T-helper 2 cell treated with Interferon-gamma antibody and Interleukin-4, amounts not matched to agents 5 μg/mL and 100 μg/mL, for 36 hours (primary cell): ENCODE measurements at regions not wholly inside any gene's neighbourhood (a gene's known extent, or its start where the extent isn't known, plus 50 kb on each side); places are given as distances from the start of the nearest gene placed in this dataset.
A peak's percentile ranks its signal among the peaks of the same experiment; 100 is the strongest.
"Not testable (repeated sequence)": the region's sequence is repeated elsewhere in the genome, so short reads cannot be mapped to it uniquely, and the experiment has no call there.

Experiments used
- DNase-seq: peaks from one replicate; pipeline ENCODE4 v3.0.0; 2021; ENCODE audit warnings: low spot score
- H3K27ac Mint-ChIP-seq: one replicate; pipeline ENCODE4 v1.8.0; 2021; ENCODE audit warnings: mild to moderate bottlenecking, mixed read lengths
- H3K27me3 Mint-ChIP-seq: one replicate; pipeline ENCODE4 v1.8.0; 2021; ENCODE audit warnings: low read depth, mixed read lengths
- H3K36me3 Mint-ChIP-seq: one replicate; pipeline ENCODE4 v1.8.0; 2021; ENCODE audit warnings: low read depth, mixed read lengths
- H3K4me1 Mint-ChIP-seq: one replicate; pipeline ENCODE4 v1.8.0; 2021; ENCODE audit warnings: low read depth, mixed read lengths
- H3K4me3 Mint-ChIP-seq: one replicate; pipeline ENCODE4 v1.8.0; 2022; ENCODE audit warnings: mild to moderate bottlenecking, moderate library complexity, mixed read lengths
- H3K9me3 Mint-ChIP-seq: one replicate; pipeline ENCODE4 v1.8.0; 2021; ENCODE audit warnings: mixed read lengths

DNA sequence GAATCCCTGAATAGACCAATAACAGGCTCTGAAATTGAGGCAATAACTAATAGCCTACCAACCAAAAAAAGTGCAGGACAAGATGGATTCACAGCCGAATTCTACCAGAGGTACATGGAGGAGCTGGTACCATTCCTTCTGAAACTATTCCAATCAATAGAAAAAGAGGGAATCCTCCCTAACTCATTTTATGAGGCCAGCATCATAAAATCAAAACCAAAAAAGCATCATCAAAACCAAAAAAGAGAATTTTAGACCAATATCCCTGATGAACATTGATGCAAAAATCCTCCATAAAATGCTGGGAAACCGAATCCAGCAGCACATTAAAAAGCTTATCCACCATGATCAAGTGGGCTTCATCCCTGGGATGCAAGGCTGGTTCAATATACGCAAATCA, 246.2 kb upstream of the THUMPD2 start:
- H3K9me3 Mint-ChIP-seq: peaks cover 44% of the 10 kb centered on the region

DNA sequence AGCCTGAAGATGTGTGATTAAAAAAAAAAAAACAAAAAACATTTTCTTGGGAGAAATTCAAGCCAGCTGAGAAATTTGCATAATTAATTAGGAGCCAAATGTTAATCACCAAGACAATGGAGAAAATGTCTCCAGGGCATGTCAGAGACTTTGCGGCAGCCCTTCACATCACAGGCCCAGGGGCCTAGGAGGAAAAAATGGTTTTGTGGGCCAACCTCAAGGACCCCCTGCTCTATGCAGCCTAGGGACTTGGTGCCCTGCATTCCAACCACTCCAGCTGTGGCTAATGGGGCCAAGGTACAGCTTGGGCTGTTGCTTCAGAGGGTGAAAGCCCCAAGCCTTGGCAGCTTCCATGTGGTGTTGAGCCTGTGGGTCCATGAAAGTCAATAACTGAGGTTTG, 241.9 kb upstream of the THUMPD2 start:
- peaks cover 66% of the 10 kb centered on the region for H3K9me3 Mint-ChIP-seq
- no peak overlapping the region for H3K4me3 Mint-ChIP-seq
- peaks cover 43% of the 10 kb centered on the region for H3K36me3 Mint-ChIP-seq
- H3K27me3 Mint-ChIP-seq: no peaks in the 10 kb centered on the region
- peaks cover 2% of the 10 kb centered on the region for H3K4me1 Mint-ChIP-seq
- DNase-seq: no peak
- H3K27ac Mint-ChIP-seq: no peak overlapping the region

More for the DNA sequence above, 246.2 kb upstream of the THUMPD2 start:
- not testable (repeated sequence) for H3K27me3 Mint-ChIP-seq, DNase-seq, H3K4me3 Mint-ChIP-seq, H3K27ac Mint-ChIP-seq
- Mint-ChIP-seq H3K36me3 (peaks cover 34% of the 10 kb centered on the region), H3K4me1 (peaks cover 17% of the 10 kb centered on the region)

DNA sequence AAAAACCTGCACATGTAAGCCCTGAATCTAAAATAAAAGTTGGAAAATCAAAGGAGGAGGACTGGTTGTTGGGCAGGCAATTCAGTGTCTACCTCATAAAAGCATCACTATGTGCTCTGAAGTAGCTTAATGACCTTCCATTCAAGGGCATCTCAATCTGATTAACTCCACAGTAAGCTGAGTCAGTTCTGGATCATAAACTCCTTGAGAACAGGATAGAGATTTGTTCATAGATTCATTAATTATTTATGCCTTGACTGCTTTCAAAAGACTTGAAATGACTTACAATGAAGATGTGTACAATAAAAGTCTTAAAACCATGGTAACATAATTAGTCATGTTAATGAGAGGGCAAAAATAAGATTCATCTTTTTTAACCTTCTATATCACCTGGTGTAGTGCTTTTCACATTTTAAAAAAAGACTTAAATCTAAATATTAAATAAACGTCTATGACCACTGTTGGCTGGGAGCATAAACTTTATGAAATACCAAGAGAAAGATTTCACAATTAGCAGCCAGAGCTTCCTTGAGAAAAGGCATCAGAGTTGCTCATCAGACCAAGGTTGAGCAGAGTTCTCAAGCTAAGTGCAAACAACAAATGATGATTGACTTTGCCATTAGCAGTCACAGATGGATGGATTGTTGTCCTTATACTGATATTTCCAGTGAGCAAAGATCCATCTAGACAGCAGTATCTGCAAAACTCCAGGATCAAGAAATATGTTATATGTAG, 237.3 kb upstream of the THUMPD2 start:
- Mint-ChIP-seq H3K4me1 (no peaks in the 10 kb centered on the region), H3K27ac (no peak overlapping the region), H3K27me3 (no peaks in the 10 kb centered on the region), H3K4me3 (no peak overlapping the region), H3K36me3 (peaks cover 27% of the 10 kb centered on the region), H3K9me3 (peaks cover 45% of the 10 kb centered on the region)
- no peak for DNase-seq

DNA sequence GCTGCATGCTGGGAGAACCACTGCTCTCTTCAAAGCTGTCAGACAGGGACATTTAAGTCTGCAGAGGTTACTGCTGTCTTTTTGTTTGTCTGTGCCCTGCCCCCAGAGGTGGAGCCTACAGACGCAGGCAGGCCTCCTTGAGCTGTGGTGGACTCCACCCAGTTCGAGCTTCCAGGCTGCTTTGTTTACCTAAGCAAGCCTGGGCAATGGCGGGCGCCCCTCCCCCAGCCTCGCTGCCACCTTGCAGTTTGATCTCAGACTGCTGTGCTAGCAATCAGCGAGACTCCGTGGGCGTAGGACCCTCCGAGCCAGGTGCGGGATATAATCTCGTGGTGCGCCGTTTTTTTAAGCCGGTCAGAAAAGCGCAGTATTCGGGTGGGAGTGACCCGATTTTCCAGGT, 234.9 kb upstream of the THUMPD2 start:
- not testable (repeated sequence) for H3K4me3 Mint-ChIP-seq, DNase-seq, H3K27me3 Mint-ChIP-seq, H3K27ac Mint-ChIP-seq, H3K4me1 Mint-ChIP-seq
- H3K36me3 Mint-ChIP-seq: peaks cover 19% of the 10 kb centered on the region
- peaks cover 30% of the 10 kb centered on the region for H3K9me3 Mint-ChIP-seq

GRCh38 chr2:40004336-40004735, 225.3 kb upstream of the THUMPD2 start:
- Mint-ChIP-seq H3K9me3 (peaks cover 17% of the 10 kb centered on the region), H3K36me3 (peaks cover 14% of the 10 kb centered on the region), H3K27me3 (no peaks in the 10 kb centered on the region), H3K27ac (no peak overlapping the region), H3K4me1 (peaks cover 13% of the 10 kb centered on the region), H3K4me3 (no peak overlapping the region)
- DNase-seq: no peak

GRCh38 chr2:40002339-40002738, 223.3 kb upstream of the THUMPD2 start:
- DNase-seq: no peak
- H3K4me1 Mint-ChIP-seq: peaks cover 13% of the 10 kb centered on the region
- peaks cover 11% of the 10 kb centered on the region for H3K36me3 Mint-ChIP-seq
- H3K27me3 Mint-ChIP-seq: no peaks in the 10 kb centered on the region
- H3K9me3 Mint-ChIP-seq: peaks cover 14% of the 10 kb centered on the region
- H3K27ac Mint-ChIP-seq: no peak overlapping the region
- no peak overlapping the region for H3K4me3 Mint-ChIP-seq

DNA sequence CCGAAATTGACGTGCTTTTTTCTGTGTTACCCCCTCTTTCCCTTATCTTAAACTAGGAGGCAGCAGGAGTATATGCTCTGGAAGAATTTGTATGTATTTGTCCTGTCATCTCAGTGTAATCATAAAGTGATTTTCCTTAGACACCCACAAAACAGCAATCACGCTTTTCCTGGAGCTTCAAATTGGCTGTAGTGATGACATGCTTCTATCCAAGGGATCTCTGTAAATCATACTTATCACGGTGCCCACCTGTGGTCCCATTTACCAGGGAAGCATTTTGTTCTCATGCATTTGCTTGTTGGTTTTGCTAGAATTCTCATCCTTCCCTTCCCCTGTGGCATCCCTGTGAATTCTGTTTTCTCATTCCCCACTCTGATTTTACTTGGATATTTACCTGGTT, 220.8 kb upstream of the THUMPD2 start:
- H3K27ac Mint-ChIP-seq: no peak overlapping the region
- no peak overlapping the region for H3K4me3 Mint-ChIP-seq
- no peaks in the 10 kb centered on the region for H3K27me3 Mint-ChIP-seq
- H3K36me3 Mint-ChIP-seq: peaks cover 8% of the 10 kb centered on the region
- peaks cover 33% of the 10 kb centered on the region for H3K4me1 Mint-ChIP-seq
- peaks cover 14% of the 10 kb centered on the region for H3K9me3 Mint-ChIP-seq
- no peak for DNase-seq

GRCh38 chr2:39998617-39999016, 219.6 kb upstream of the THUMPD2 start:
- no peak for DNase-seq
- H3K27ac Mint-ChIP-seq: no peak overlapping the region
- no peaks in the 10 kb centered on the region for H3K27me3 Mint-ChIP-seq
- peaks cover 9% of the 10 kb centered on the region for H3K36me3 Mint-ChIP-seq
- H3K4me3 Mint-ChIP-seq: no peak overlapping the region
- H3K9me3 Mint-ChIP-seq: peaks cover 11% of the 10 kb centered on the region
- peaks cover 30% of the 10 kb centered on the region for H3K4me1 Mint-ChIP-seq

DNA sequence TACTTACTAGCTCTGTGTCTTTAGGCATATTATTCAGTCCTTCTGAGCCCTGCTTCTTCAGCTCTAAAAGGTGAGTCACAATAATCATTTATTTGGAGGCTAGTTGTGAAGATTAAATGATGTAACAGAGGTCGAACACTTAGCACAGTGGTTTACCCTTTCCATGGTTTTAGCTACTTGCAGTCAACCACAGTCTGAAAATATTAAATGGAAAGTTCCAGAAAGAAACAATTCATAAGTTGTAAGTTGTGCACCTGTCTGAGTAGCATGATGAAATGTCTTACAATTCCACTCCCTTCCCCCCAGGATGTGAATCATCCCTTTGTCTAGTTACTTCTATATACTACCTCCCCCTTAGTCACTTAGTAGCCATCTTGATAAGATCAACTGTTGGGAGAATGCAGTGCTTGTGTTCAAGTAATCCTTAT, 217.6 kb upstream of the THUMPD2 start:
- Mint-ChIP-seq H3K9me3 (peaks cover 3% of the 10 kb centered on the region), H3K27me3 (no peaks in the 10 kb centered on the region), H3K4me3 (peak overlapping the region; percentile 70), H3K27ac (peak overlapping the region; percentile 84), H3K36me3 (peaks cover 18% of the 10 kb centered on the region), H3K4me1 (peaks cover 34% of the 10 kb centered on the region)
- DNase-seq: peak; percentile 41

- H3K27me3 Mint-ChIP-seq: no peaks in the 10 kb centered on the region
- peak overlapping the region; percentile 70 for H3K4me3 Mint-ChIP-seq
- H3K9me3 Mint-ChIP-seq: peaks cover 3% of the 10 kb centered on the region
- peaks cover 17% of the 10 kb centered on the region for H3K36me3 Mint-ChIP-seq
- DNase-seq: no peak
- H3K27ac Mint-ChIP-seq: peak overlapping the region; percentile 84
- peaks cover 34% of the 10 kb centered on the region for H3K4me1 Mint-ChIP-seq
These were observed 216.1 kb upstream of the THUMPD2 start for GRCh38 chr2:39995005-39995737.

GRCh38 chr2:39994151-39994550, 215.1 kb upstream of the THUMPD2 start:
- H3K4me1 Mint-ChIP-seq: peaks cover 36% of the 10 kb centered on the region
- H3K27me3 Mint-ChIP-seq: no peaks in the 10 kb centered on the region
- peaks cover 3% of the 10 kb centered on the region for H3K9me3 Mint-ChIP-seq
- no peak overlapping the region for H3K4me3 Mint-ChIP-seq
- H3K27ac Mint-ChIP-seq: peak overlapping the region; percentile 14
- H3K36me3 Mint-ChIP-seq: peaks cover 22% of the 10 kb centered on the region
- no peak for DNase-seq

GRCh38 chr2:39991298-39991697, 212.2 kb upstream of the THUMPD2 start:
- no peaks in the 10 kb centered on the region for H3K27me3 Mint-ChIP-seq

GRCh38 chr2:39990335-39990900, 211.4 kb upstream of the THUMPD2 start:
- DNase-seq: no peak
- no peaks in the 10 kb centered on the region for H3K27me3 Mint-ChIP-seq
- no peak overlapping the region for H3K27ac Mint-ChIP-seq
- peaks cover 6% of the 10 kb centered on the region for H3K9me3 Mint-ChIP-seq
- peaks cover 17% of the 10 kb centered on the region for H3K4me1 Mint-ChIP-seq
- peaks cover 27% of the 10 kb centered on the region for H3K36me3 Mint-ChIP-seq
- H3K4me3 Mint-ChIP-seq: no peak overlapping the region

More at GRCh38 chr2:39991298-39991697, 212.2 kb upstream of the THUMPD2 start:
- Mint-ChIP-seq H3K36me3 (peaks cover 27% of the 10 kb centered on the region), H3K4me1 (peaks cover 26% of the 10 kb centered on the region), H3K27ac (no peak overlapping the region), H3K4me3 (no peak overlapping the region), H3K9me3 (peaks cover 6% of the 10 kb centered on the region)
- DNase-seq: no peak

DNA sequence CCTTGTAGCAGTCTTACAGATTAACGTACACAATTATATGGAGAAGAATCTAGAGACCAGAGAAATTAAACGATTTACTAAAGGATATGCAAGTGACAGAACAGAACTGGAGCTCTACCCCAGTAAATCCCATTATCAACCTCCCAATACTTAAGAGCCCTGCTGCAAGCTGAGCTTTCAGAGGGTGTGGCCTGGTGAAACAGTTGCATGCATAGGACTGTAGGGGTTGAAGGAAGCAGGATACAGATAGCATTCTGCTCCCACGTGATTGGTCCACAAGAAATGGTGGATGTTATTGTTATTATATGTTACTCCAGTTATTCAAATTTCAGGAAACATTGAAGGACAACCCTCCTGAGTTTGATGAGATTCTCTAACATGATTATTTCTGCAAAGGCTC, 210.8 kb upstream of the THUMPD2 start:
- peaks cover 6% of the 10 kb centered on the region for H3K9me3 Mint-ChIP-seq
- no peak overlapping the region for H3K4me3 Mint-ChIP-seq
- peaks cover 15% of the 10 kb centered on the region for H3K4me1 Mint-ChIP-seq
- no peak overlapping the region for H3K27ac Mint-ChIP-seq
- H3K36me3 Mint-ChIP-seq: peaks cover 32% of the 10 kb centered on the region
- DNase-seq: no peak
- H3K27me3 Mint-ChIP-seq: no peaks in the 10 kb centered on the region
